ENCODE measurements at regions not wholly inside any gene's neighbourhood (a gene's known extent, or its start where the extent isn't known, plus 50 kb on each side); places are given as distances from the start of the nearest gene placed in this dataset.

DNA sequence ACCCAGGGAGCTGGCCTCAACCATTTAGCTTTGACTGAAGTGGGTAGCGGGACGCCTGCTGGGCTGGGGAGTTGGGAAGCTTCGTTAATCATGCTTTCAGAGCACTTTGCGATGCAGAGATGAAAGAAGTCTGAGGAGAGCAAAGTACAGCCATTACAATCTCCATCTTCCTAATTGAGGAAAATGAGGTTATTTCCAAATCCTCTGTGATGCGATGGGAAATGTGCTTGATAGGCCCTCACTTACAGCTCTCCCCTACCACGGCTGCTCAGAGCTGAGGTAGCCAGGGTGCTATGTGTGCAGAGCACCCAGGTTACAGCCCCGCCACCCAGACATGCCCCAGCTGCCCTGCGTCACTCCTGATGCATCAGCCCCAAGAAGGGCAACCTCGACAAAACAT is 326.5 kb upstream of the KLHL29 start:
- DNase-seq (ENCODE audit: low spot score), result no peak
- ChIA-PET POLR2A (no interaction called here), CTCF (no interaction called here)
- ATAC-seq, result no peak
- Mint-ChIP-seq H3K9me3 (no peaks in the 10 kb centered on the region), H3K36me3 (no peaks in the 10 kb centered on the region), H3K27ac (no peak overlapping the region), H3K27me3 (ENCODE audit: low read depth) (peaks cover 3% of the 10 kb centered on the region; the same call in 1 of the 2 replicates), H3K4me1 (no peaks in the 10 kb centered on the region), H3K4me3 (no peak overlapping the region)
- TF ChIP-seq PRRX2 (CRISPR knock-in tag; IDR thresholded peaks at IDR 0.05) (no peak), TEAD4 (CRISPR knock-in tag; IDR thresholded peaks at IDR 0.05) (no peak), HMGA2 (CRISPR knock-in tag; IDR thresholded peaks at IDR 0.05) (no peak), GTF2I (CRISPR knock-in tag; conservative IDR thresholded peaks at IDR 0.05) (no peak), ETV6 (CRISPR knock-in tag; IDR thresholded peaks at IDR 0.05) (no peak), JUN (CRISPR knock-in tag; IDR thresholded peaks at IDR 0.05) (no peak), FOXK1 (CRISPR knock-in tag; IDR thresholded peaks at IDR 0.05) (no peak), ATF1 (CRISPR knock-in tag; IDR thresholded peaks at IDR 0.05) (no peak), ZNF396 (CRISPR knock-in tag; IDR thresholded peaks at IDR 0.05; ENCODE audit: borderline replicate concordance) (no peak)
- TF ChIP-seq, protein P1, sequence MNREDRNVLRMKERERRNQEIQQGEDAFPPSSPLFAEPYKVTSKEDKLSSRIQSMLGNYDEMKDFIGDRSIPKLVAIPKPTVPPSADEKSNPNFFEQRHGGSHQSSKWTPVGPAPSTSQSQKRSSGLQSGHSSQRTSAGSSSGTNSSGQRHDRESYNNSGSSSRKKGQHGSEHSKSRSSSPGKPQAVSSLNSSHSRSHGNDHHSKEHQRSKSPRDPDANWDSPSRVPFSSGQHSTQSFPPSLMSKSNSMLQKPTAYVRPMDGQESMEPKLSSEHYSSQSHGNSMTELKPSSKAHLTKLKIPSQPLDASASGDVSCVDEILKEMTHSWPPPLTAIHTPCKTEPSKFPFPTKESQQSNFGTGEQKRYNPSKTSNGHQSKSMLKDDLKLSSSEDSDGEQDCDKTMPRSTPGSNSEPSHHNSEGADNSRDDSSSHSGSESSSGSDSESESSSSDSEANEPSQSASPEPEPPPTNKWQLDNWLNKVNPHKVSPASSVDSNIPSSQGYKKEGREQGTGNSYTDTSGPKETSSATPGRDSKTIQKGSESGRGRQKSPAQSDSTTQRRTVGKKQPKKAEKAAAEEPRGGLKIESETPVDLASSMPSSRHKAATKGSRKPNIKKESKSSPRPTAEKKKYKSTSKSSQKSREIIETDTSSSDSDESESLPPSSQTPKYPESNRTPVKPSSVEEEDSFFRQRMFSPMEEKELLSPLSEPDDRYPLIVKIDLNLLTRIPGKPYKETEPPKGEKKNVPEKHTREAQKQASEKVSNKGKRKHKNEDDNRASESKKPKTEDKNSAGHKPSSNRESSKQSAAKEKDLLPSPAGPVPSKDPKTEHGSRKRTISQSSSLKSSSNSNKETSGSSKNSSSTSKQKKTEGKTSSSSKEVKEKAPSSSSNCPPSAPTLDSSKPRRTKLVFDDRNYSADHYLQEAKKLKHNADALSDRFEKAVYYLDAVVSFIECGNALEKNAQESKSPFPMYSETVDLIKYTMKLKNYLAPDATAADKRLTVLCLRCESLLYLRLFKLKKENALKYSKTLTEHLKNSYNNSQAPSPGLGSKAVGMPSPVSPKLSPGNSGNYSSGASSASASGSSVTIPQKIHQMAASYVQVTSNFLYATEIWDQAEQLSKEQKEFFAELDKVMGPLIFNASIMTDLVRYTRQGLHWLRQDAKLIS (CRISPR knock-in tag; IDR thresholded peaks at IDR 0.05; ENCODE audit: borderline replicate concordance), result no peak
- TF ChIP-seq, protein P2, sequence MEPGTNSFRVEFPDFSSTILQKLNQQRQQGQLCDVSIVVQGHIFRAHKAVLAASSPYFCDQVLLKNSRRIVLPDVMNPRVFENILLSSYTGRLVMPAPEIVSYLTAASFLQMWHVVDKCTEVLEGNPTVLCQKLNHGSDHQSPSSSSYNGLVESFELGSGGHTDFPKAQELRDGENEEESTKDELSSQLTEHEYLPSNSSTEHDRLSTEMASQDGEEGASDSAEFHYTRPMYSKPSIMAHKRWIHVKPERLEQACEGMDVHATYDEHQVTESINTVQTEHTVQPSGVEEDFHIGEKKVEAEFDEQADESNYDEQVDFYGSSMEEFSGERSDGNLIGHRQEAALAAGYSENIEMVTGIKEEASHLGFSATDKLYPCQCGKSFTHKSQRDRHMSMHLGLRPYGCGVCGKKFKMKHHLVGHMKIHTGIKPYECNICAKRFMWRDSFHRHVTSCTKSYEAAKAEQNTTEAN (CRISPR knock-in tag; IDR thresholded peaks at IDR 0.05), result no peak
- TF ChIP-seq, protein P3, sequence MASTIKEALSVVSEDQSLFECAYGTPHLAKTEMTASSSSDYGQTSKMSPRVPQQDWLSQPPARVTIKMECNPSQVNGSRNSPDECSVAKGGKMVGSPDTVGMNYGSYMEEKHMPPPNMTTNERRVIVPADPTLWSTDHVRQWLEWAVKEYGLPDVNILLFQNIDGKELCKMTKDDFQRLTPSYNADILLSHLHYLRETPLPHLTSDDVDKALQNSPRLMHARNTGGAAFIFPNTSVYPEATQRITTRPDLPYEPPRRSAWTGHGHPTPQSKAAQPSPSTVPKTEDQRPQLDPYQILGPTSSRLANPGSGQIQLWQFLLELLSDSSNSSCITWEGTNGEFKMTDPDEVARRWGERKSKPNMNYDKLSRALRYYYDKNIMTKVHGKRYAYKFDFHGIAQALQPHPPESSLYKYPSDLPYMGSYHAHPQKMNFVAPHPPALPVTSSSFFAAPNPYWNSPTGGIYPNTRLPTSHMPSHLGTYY (CRISPR knock-in tag; IDR thresholded peaks at IDR 0.05), result no peak
- TF ChIP-seq, protein P4, sequence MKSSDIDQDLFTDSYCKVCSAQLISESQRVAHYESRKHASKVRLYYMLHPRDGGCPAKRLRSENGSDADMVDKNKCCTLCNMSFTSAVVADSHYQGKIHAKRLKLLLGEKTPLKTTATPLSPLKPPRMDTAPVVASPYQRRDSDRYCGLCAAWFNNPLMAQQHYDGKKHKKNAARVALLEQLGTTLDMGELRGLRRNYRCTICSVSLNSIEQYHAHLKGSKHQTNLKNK (CRISPR knock-in tag; IDR thresholded peaks at IDR 0.05), result no peak
- TF ChIP-seq, protein P5, sequence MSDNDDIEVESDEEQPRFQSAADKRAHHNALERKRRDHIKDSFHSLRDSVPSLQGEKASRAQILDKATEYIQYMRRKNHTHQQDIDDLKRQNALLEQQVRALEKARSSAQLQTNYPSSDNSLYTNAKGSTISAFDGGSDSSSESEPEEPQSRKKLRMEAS (CRISPR knock-in tag; IDR thresholded peaks at IDR 0.05), result no peak
- TF ChIP-seq, protein P6, sequence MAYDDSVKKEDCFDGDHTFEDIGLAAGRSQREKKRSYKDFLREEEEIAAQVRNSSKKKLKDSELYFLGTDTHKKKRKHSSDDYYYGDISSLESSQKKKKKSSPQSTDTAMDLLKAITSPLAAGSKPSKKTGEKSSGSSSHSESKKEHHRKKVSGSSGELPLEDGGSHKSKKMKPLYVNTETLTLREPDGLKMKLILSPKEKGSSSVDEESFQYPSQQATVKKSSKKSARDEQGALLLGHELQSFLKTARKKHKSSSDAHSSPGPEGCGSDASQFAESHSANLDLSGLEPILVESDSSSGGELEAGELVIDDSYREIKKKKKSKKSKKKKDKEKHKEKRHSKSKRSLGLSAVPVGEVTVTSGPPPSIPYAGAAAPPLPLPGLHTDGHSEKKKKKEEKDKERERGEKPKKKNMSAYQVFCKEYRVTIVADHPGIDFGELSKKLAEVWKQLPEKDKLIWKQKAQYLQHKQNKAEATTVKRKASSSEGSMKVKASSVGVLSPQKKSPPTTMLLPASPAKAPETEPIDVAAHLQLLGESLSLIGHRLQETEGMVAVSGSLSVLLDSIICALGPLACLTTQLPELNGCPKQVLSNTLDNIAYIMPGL (CRISPR knock-in tag; IDR thresholded peaks at IDR 0.05), result no peak
- TF ChIP-seq, protein P7, sequence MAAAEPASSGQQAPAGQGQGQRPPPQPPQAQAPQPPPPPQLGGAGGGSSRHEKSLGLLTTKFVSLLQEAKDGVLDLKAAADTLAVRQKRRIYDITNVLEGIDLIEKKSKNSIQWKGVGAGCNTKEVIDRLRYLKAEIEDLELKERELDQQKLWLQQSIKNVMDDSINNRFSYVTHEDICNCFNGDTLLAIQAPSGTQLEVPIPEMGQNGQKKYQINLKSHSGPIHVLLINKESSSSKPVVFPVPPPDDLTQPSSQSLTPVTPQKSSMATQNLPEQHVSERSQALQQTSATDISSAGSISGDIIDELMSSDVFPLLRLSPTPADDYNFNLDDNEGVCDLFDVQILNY (CRISPR knock-in tag; IDR thresholded peaks at IDR 0.05), result no peak
- TF ChIP-seq, protein P8, sequence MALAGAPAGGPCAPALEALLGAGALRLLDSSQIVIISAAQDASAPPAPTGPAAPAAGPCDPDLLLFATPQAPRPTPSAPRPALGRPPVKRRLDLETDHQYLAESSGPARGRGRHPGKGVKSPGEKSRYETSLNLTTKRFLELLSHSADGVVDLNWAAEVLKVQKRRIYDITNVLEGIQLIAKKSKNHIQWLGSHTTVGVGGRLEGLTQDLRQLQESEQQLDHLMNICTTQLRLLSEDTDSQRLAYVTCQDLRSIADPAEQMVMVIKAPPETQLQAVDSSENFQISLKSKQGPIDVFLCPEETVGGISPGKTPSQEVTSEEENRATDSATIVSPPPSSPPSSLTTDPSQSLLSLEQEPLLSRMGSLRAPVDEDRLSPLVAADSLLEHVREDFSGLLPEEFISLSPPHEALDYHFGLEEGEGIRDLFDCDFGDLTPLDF (CRISPR knock-in tag; IDR thresholded peaks at IDR 0.05), result no peak

Measured in WTC11 (cell line).